CD4-positive, alpha-beta T cell (primary cell): ENCODE measurements at regions not wholly inside any gene's neighbourhood (a gene's known extent, or its start where the extent isn't known, plus 50 kb on each side); places are given as distances from the start of the nearest gene placed in this dataset.

Experiments used
- ATAC-seq: fragments of 200-7000 bp; cut with Tn5 transposase; one replicate; pipeline ENCODE4 v1.10.0; 2022; ENCODE audit warnings: mild to moderate bottlenecking; ENCODE audit not compliant: poor library complexity
- CTCF ChIA-PET: fragments of 350-600 bp; sonication (Branson Sonifier 250); formaldehyde crosslinking; loops from one replicate; lab custom pipeline; 2021; ENCODE audit warnings: antibody characterized with exemption, inconsistent platforms; lab: Charles Lee
- POLR2A ChIA-PET: fragments of 350-600 bp; sonication (Branson Sonifier 250); formaldehyde crosslinking; loops from one replicate; lab custom pipeline; 2021; ENCODE audit warnings: antibody characterized with exemption, inconsistent platforms; lab: Charles Lee
- DNase-seq, 14 experiments: peaks; one replicate each; pipeline ENCODE4 v3.0.0-alpha.2; 2013 to 2020; ENCODE audit warnings: mixed read lengths in 2 of 14
- H3K27ac ChIP-seq, 2 donors: one replicate each; pipeline versions ENCODE4 v1.5.1 to v1.7.0; 2013; ENCODE audit warnings: low read length in 2 of 2, low read depth in 1 of 2, mild to moderate bottlenecking in 1 of 2
- H3K27me3 ChIP-seq, 2 experiments: 1 replicate in 1 of 2; 2 replicates in 1 of 2; pipeline versions ENCODE4 v1.6.1 to v1.7.0; 2013; ENCODE audit warnings: low read length in 2 of 2, control low read depth in 1 of 2, mild to moderate bottlenecking in 1 of 2, moderate library complexity in 1 of 2; ENCODE audit not compliant: insufficient read depth in 2 of 2, control insufficient read depth in 1 of 2
- H3K36me3 ChIP-seq: one replicate; pipeline ENCODE4 v1.6.1; 2013; ENCODE audit warnings: low read length, control low read depth; ENCODE audit not compliant: insufficient read depth
- H3K4me1 ChIP-seq: one replicate; pipeline ENCODE4 v1.6.1; 2013; ENCODE audit warnings: low read length, control low read depth; ENCODE audit not compliant: insufficient read depth
- H3K4me3 ChIP-seq: one replicate; pipeline ENCODE4 v1.5.1; 2013; ENCODE audit warnings: mild to moderate bottlenecking, low read length, moderate library complexity
- H3K9me3 ChIP-seq, 2 experiments: 1 replicate in 1 of 2; 2 replicates in 1 of 2; pipeline versions ENCODE4 v1.6.1 to v1.7.0; 2013; ENCODE audit warnings: low read length in 2 of 2, mild to moderate bottlenecking in 2 of 2, control low read depth in 1 of 2, moderate library complexity in 1 of 2; ENCODE audit not compliant: control insufficient read depth in 1 of 2, insufficient read depth in 1 of 2
- H3K27ac Mint-ChIP-seq: one replicate; pipeline ENCODE4 v1.8.0; 2020; ENCODE audit warnings: mixed read lengths
- H3K27me3 Mint-ChIP-seq: one replicate; pipeline ENCODE4 v1.8.0; 2021; ENCODE audit warnings: mixed read lengths
- H3K36me3 Mint-ChIP-seq: one replicate; pipeline ENCODE4 v1.8.0; 2021; ENCODE audit warnings: low read depth, mixed read lengths
- H3K4me1 Mint-ChIP-seq: one replicate; pipeline ENCODE4 v1.8.0; 2021; ENCODE audit warnings: low read depth, mixed read lengths
- H3K4me3 Mint-ChIP-seq: one replicate; pipeline ENCODE4 v1.8.0; 2020; ENCODE audit warnings: mild to moderate bottlenecking, mixed read lengths
- H3K9me3 Mint-ChIP-seq: one replicate; pipeline ENCODE4 v1.8.0; 2020; ENCODE audit warnings: mixed read lengths
- CTCF ChIP-seq: fragments of 200-600 bp; IDR thresholded peaks from one replicate; pipeline ENCODE4 v1.8.0; 2022; ENCODE audit warnings: antibody characterized with exemption, mild to moderate bottlenecking
- intact Hi-C, 2 experiments: fragments of 100-400 bp; cut with DNase I in 1 of 2; cut with micrococcal nuclease in 1 of 2; formaldehyde crosslinking; loops; one replicate each; pipeline versions ENCODE4 v1.15.1 to v1.9.0; 2023 to 2025; cut with DNase I, micrococcal nuclease

- Histone ChIP-seq H3K9me3 (peaks cover 0 to 10% of the 10 kb centered on the region in 2 experiments), H3K4me3 (no peak overlapping the region), H3K27me3 (no peaks in the 10 kb centered on the region), H3K36me3 (no peaks in the 10 kb centered on the region), H3K4me1 (no peaks in the 10 kb centered on the region), H3K27ac (no peak overlapping the region)
- no peak for DNase-seq
- CTCF ChIA-PET = no interaction called here
- POLR2A ChIA-PET = no interaction called here
- no peak for TF ChIP-seq CTCF
- intact Hi-C loops = no loop called here
- Mint-ChIP-seq H3K27ac (no peak overlapping the region), H3K36me3 (no peaks in the 10 kb centered on the region), H3K4me3 (no peak overlapping the region), H3K4me1 (no peaks in the 10 kb centered on the region), H3K9me3 (peaks cover 3% of the 10 kb centered on the region), H3K27me3 (no peaks in the 10 kb centered on the region)
- no peak for ATAC-seq
Measured at GRCh38 chr4:181819946-181820345, 423.3 kb upstream of the TENM3 start.

- no peaks in the 10 kb centered on the region for H3K36me3 Mint-ChIP-seq
- peaks cover 3% of the 10 kb centered on the region for H3K9me3 Mint-ChIP-seq
- intact Hi-C loops = no loop called here
- Histone ChIP-seq H3K9me3 (peaks cover 0 to 10% of the 10 kb centered on the region in 2 experiments), H3K4me1 (no peaks in the 10 kb centered on the region), H3K36me3 (no peaks in the 10 kb centered on the region), H3K27ac (no peak overlapping the region), H3K4me3 (no peak overlapping the region), H3K27me3 (no peaks in the 10 kb centered on the region)
- TF ChIP-seq CTCF = no peak
- H3K4me3 Mint-ChIP-seq = no peak overlapping the region
- DNase-seq = no peak
- no peak for ATAC-seq
- H3K4me1 Mint-ChIP-seq = no peaks in the 10 kb centered on the region
- no peaks in the 10 kb centered on the region for H3K27me3 Mint-ChIP-seq
- H3K27ac Mint-ChIP-seq = no peak overlapping the region
- POLR2A ChIA-PET = no interaction called here
- CTCF ChIA-PET = no interaction called here
Measured at GRCh38 chr4:181820553-181820952, 422.6 kb upstream of the TENM3 start.

GRCh38 chr4:181821039-181822004 lies 421.9 kb upstream of the TENM3 start:
- Mint-ChIP-seq H3K36me3 (no peaks in the 10 kb centered on the region), H3K4me1 (no peaks in the 10 kb centered on the region), H3K9me3 (peaks cover 3% of the 10 kb centered on the region), H3K27ac (no peak overlapping the region), H3K27me3 (no peaks in the 10 kb centered on the region), H3K4me3 (no peak overlapping the region)
- Histone ChIP-seq H3K36me3 (no peaks in the 10 kb centered on the region), H3K27ac (no peak overlapping the region), H3K4me1 (no peaks in the 10 kb centered on the region), H3K27me3 (no peaks in the 10 kb centered on the region), H3K9me3 (peaks cover 0 to 10% of the 10 kb centered on the region in 2 experiments), H3K4me3 (no peak overlapping the region)
- DNase-seq (no peak), ATAC-seq (no peak)
- TF ChIP-seq CTCF = no peak
- intact Hi-C loops = no loop called here
- ChIA-PET CTCF (no interaction called here), POLR2A (no interaction called here)
